Uterus (tissue), 2 donors: ENCODE measurements at regions not wholly inside any gene's neighbourhood (a gene's known extent, or its start where the extent isn't known, plus 50 kb on each side); places are given as distances from the start of the nearest gene placed in this dataset.

ENCODE experiments used
- POLR2A ChIP-seq, 2 donors: fragments of 450-650 bp; IDR thresholded peaks; one replicate each; pipeline ENCODE4 v1.6.1; 2016; ENCODE audit warnings: antibody characterized with exemption in 2 of 2, mild to moderate bottlenecking in 1 of 2, moderate library complexity in 1 of 2
- TF ChIP-seq, protein P1 (sequence below), 4 experiments: fragments of 200-600 bp in 2 of 4; fragments of 450-650 bp in 2 of 4; sonication (generic) in 2 of 4; IDR thresholded peaks; one replicate each; pipeline ENCODE4 v1.5.1; 2016 to 2019; ENCODE audit warnings: antibody characterized with exemption in 4 of 4, mild to moderate bottlenecking in 2 of 4, moderate library complexity in 1 of 4

GRCh38 chr1:8256321-8256720, 61.6 kb upstream of the SLC45A1 start:
- TF ChIP-seq POLR2A (IDR thresholded peaks at IDR 0.05), result no peak
- TF ChIP-seq, protein P1, sequence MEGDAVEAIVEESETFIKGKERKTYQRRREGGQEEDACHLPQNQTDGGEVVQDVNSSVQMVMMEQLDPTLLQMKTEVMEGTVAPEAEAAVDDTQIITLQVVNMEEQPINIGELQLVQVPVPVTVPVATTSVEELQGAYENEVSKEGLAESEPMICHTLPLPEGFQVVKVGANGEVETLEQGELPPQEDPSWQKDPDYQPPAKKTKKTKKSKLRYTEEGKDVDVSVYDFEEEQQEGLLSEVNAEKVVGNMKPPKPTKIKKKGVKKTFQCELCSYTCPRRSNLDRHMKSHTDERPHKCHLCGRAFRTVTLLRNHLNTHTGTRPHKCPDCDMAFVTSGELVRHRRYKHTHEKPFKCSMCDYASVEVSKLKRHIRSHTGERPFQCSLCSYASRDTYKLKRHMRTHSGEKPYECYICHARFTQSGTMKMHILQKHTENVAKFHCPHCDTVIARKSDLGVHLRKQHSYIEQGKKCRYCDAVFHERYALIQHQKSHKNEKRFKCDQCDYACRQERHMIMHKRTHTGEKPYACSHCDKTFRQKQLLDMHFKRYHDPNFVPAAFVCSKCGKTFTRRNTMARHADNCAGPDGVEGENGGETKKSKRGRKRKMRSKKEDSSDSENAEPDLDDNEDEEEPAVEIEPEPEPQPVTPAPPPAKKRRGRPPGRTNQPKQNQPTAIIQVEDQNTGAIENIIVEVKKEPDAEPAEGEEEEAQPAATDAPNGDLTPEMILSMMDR (IDR thresholded peaks at IDR 0.05), result no peak
